ENCODE measurements at regions not wholly inside any gene's neighbourhood (a gene's known extent, or its start where the extent isn't known, plus 50 kb on each side); places are given as distances from the start of the nearest gene placed in this dataset.

DNA sequence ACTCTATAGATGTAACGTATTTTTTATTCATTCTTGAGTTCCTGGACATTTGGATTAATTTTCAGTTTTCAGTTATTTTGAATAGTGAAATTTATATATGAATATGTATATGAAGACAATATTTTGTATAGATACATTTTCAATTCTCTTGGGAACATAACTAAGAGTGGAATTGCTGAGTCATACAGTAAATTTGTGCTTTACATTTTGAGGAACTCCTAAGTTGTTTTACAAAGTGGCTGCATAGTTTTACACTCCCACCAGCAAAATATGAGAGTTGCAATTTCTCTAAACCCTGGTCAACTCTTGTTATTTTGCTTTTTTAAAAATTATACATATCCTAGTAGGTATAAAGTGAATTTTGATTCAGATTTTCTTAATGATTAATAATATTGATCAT, 1838.6 kb upstream of the SEL1L start:
- no peaks in the 10 kb centered on the region for H3K4me1 ChIP-seq (ENCODE audit: control insufficient read depth, extremely low read depth, insufficient read depth, low read length)
- H3K9me3 ChIP-seq (replicated peaks; ENCODE audit: control insufficient read depth, insufficient read depth, low read length): no peaks in the 10 kb centered on the region
- no peaks in the 10 kb centered on the region for H3K36me3 ChIP-seq (ENCODE audit: control insufficient read depth in 2 of 2, extremely low read depth in 1 of 2, insufficient read depth in 2 of 2, low read length in 2 of 2)
- no peaks in the 10 kb centered on the region for H3K79me2 ChIP-seq (ENCODE audit: control insufficient read depth, insufficient read depth, low read length)
- H3K4me3 ChIP-seq (replicated peaks in 1 of 3; ENCODE audit: insufficient read depth in 1 of 3, low read depth in 1 of 3, low read length in 3 of 3): no peak overlapping the region
- dilution Hi-C loops (cut with MboI; ENCODE audit: extremely low pct_ligation_motif_present, low sequenced_read_pairs): no loop called here
- no TSS peak for BruUV-seq (replicated peaks)
- ChIA-PET POLR2A (no interaction called here), CTCF (no interaction called here)
- FAIRE-seq: no peak
- no peaks in the 10 kb centered on the region for H4K20me1 ChIP-seq (replicated peaks; ENCODE audit: control insufficient read depth, extremely low read depth, insufficient read depth, low read length)
- no peak for DNase-seq (ENCODE audit: low read depth, low spot score)
- no peak for TF ChIP-seq EZH2 (IDR thresholded peaks at IDR 0.05; ENCODE audit: borderline replicate concordance, low read depth, low read length, severe bottlenecking)
- TF ChIP-seq MYC (IDR thresholded peaks at IDR 0.05; ENCODE audit: low read depth, low read length): no peak
- TF ChIP-seq, protein P1, sequence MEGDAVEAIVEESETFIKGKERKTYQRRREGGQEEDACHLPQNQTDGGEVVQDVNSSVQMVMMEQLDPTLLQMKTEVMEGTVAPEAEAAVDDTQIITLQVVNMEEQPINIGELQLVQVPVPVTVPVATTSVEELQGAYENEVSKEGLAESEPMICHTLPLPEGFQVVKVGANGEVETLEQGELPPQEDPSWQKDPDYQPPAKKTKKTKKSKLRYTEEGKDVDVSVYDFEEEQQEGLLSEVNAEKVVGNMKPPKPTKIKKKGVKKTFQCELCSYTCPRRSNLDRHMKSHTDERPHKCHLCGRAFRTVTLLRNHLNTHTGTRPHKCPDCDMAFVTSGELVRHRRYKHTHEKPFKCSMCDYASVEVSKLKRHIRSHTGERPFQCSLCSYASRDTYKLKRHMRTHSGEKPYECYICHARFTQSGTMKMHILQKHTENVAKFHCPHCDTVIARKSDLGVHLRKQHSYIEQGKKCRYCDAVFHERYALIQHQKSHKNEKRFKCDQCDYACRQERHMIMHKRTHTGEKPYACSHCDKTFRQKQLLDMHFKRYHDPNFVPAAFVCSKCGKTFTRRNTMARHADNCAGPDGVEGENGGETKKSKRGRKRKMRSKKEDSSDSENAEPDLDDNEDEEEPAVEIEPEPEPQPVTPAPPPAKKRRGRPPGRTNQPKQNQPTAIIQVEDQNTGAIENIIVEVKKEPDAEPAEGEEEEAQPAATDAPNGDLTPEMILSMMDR (IDR thresholded peaks at IDR 0.05; ENCODE audit: extremely low read depth in 1 of 2, insufficient read depth in 1 of 2, low read depth in 1 of 2, low read length in 2 of 2): no peak
- no peak for TF ChIP-seq POLR2A (IDR thresholded peaks at IDR 0.05; ENCODE audit: low read depth, low read length)
- no peak for TF ChIP-seq FOS (IDR thresholded peaks at IDR 0.05; ENCODE audit: borderline replicate concordance, insufficient read depth, low read length)
- TF ChIP-seq, protein P2, sequence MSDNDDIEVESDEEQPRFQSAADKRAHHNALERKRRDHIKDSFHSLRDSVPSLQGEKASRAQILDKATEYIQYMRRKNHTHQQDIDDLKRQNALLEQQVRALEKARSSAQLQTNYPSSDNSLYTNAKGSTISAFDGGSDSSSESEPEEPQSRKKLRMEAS (IDR thresholded peaks at IDR 0.05; ENCODE audit: insufficient read depth, insufficient read length): no peak
- TF ChIP-seq JUN (IDR thresholded peaks at IDR 0.05; ENCODE audit: borderline replicate concordance, insufficient read depth, insufficient read length, low read depth): no peak
- no peak for TF ChIP-seq POLR2AphosphoS5 (IDR thresholded peaks at IDR 0.05; ENCODE audit: insufficient read depth, low read depth, low read length)
- TF ChIP-seq GATA2 (IDR thresholded peaks at IDR 0.05; ENCODE audit: insufficient read depth, insufficient read length, low read depth, low read length): no peak
- no peak overlapping the region for H3K4me2 ChIP-seq (ENCODE audit: insufficient read depth, low read length)
- no peak overlapping the region for H3K9ac ChIP-seq (replicated peaks; ENCODE audit: extremely low read depth, insufficient read depth, low read length)
- H3K27me3 ChIP-seq (ENCODE audit: control insufficient read depth in 2 of 2, insufficient read depth in 2 of 2, low read length in 2 of 2): no peaks in the 10 kb centered on the region
- H3K9me1 ChIP-seq (replicated peaks; ENCODE audit: control insufficient read depth, extremely low read depth, insufficient read depth, low read length): no peaks in the 10 kb centered on the region
- H2AFZ ChIP-seq (ENCODE audit: low read depth, low read length): no peak overlapping the region
- intact Hi-C loops (cut with micrococcal nuclease): no loop called here
- H3K27ac ChIP-seq (ENCODE audit: insufficient read depth, low read depth, low read length): no peak overlapping the region
